ENCODE measurements at regions not wholly inside any gene's neighbourhood (a gene's known extent, or its start where the extent isn't known, plus 50 kb on each side); places are given as distances from the start of the nearest gene placed in this dataset.
A peak's percentile ranks its signal among the peaks of the same experiment; 100 is the strongest.

GRCh38 chr5:74386571-74387334 is 253.8 kb downstream of the ENC1 start:
- intact Hi-C loops (cut with DNase I; ENCODE audit: low total_unique reads), result no loop called here
- TF ChIP-seq POLR2A (IDR thresholded peaks at IDR 0.05), result no peak
- no peak for TF ChIP-seq CTCF (IDR thresholded peaks at IDR 0.05)
- Histone ChIP-seq H3K27me3 (no peaks in the 10 kb centered on the region), H3K4me1 (peaks cover 4 to 15% of the 10 kb centered on the region in 2 donors), H3K27ac (no peak overlapping the region), H3K36me3 (no peaks in the 10 kb centered on the region), H3K9me3 (no peaks in the 10 kb centered on the region), H3K4me3 (no peak overlapping the region)
- DNase-seq, result no peak

- Histone ChIP-seq H3K36me3 (no peaks in the 10 kb centered on the region), H3K9me3 (no peaks in the 10 kb centered on the region), H3K27me3 (no peaks in the 10 kb centered on the region), H3K27ac (no peak overlapping the region), H3K4me3 (no peak overlapping the region), H3K4me1 (peaks cover 4 to 15% of the 10 kb centered on the region in 2 donors)
- DNase-seq, result no peak
- intact Hi-C loops (cut with DNase I; ENCODE audit: low total_unique reads), result no loop called here
- TF ChIP-seq POLR2A (IDR thresholded peaks at IDR 0.05) (no peak), CTCF (IDR thresholded peaks at IDR 0.05) (no peak)
Measured at GRCh38 chr5:74384851-74385250, 255.7 kb downstream of the ENC1 start.

- H3K36me3 ChIP-seq, result no peaks in the 10 kb centered on the region
- no peak for TF ChIP-seq POLR2A (IDR thresholded peaks at IDR 0.05)
- no peak for TF ChIP-seq CTCF (IDR thresholded peaks at IDR 0.05)
- H3K27me3 ChIP-seq, result no peaks in the 10 kb centered on the region
- intact Hi-C loops (cut with DNase I; ENCODE audit: low total_unique reads), result no loop called here
- H3K9me3 ChIP-seq, result no peaks in the 10 kb centered on the region
- peak overlapping the region; percentile 56 to 62 for H3K27ac ChIP-seq
- H3K4me3 ChIP-seq, result no peak overlapping the region
- DNase-seq, result peak; percentile 62 to 74
- H3K4me1 ChIP-seq, result peaks cover 4 to 15% of the 10 kb centered on the region in 2 donors
Measured at GRCh38 chr5:74382987-74383593, 257.4 kb downstream of the ENC1 start.

GRCh38 chr5:74382123-74382855 is 258.2 kb downstream of the ENC1 start:
- TF ChIP-seq CTCF (IDR thresholded peaks at IDR 0.05), result no peak
- no peak for TF ChIP-seq POLR2A (IDR thresholded peaks at IDR 0.05)
- no peaks in the 10 kb centered on the region for H3K27me3 ChIP-seq
- no peaks in the 10 kb centered on the region for H3K36me3 ChIP-seq
- H3K9me3 ChIP-seq, result no peaks in the 10 kb centered on the region
- no peak overlapping the region for H3K4me3 ChIP-seq
- no peak for DNase-seq
- peak overlapping the region in 1 of 2 donors; percentile 56 for H3K27ac ChIP-seq
- H3K4me1 ChIP-seq, result peaks cover 4 to 15% of the 10 kb centered on the region in 2 donors
- intact Hi-C loops (cut with DNase I; ENCODE audit: low total_unique reads), result no loop called here

GRCh38 chr5:74380193-74380592 is 260.3 kb downstream of the ENC1 start:
- Histone ChIP-seq H3K9me3 (no peaks in the 10 kb centered on the region), H3K36me3 (no peaks in the 10 kb centered on the region), H3K27me3 (no peaks in the 10 kb centered on the region), H3K4me1 (peaks cover 4 to 15% of the 10 kb centered on the region in 2 donors), H3K27ac (no peak overlapping the region), H3K4me3 (no peak overlapping the region)
- TF ChIP-seq CTCF (IDR thresholded peaks at IDR 0.05), result no peak
- TF ChIP-seq POLR2A (IDR thresholded peaks at IDR 0.05), result no peak
- no peak for DNase-seq
- intact Hi-C loops (cut with DNase I; ENCODE audit: low total_unique reads), result no loop called here

Data from uterus (tissue), 3 donors.